NOMO-1 (cell line): ENCODE measurements at regions not wholly inside any gene's neighbourhood (a gene's known extent, or its start where the extent isn't known, plus 50 kb on each side); places are given as distances from the start of the nearest gene placed in this dataset.
"Not testable (repeated sequence)": the region's sequence is repeated elsewhere in the genome, so short reads cannot be mapped to it uniquely, and the experiment has no call there.

Source experiments
- DNase-seq, 2 experiments: peaks; one replicate each; lab custom pipeline; 2025; ENCODE audit not compliant: unreplicated experiment in 2 of 2; lab: John Stamatoyannopoulos, UW

DNA sequence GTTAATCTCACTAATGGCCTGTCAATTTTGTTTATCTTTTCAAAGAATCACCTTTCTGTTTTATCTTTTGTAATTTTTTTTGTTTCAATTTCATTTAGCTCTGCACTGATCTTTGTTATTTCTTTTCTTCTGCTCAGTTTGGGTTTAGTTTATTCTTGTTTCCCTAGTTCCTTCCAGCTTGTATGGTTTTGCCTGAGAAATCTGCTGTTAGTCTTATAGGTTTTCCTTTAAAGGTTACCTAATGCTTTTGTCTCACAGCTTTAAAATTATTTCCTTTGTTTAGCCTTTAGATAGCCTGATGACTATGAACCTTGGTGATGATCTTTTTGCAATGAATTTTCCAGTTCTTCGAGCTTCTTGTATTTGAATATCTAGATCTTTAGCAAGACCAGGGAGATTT lies 1869.8 kb upstream of the PCDH20 start:
- no peak for DNase-seq

GRCh38 chr13:63279136-63279535 lies 1863.5 kb upstream of the PCDH20 start:
- DNase-seq = no peak

DNA sequence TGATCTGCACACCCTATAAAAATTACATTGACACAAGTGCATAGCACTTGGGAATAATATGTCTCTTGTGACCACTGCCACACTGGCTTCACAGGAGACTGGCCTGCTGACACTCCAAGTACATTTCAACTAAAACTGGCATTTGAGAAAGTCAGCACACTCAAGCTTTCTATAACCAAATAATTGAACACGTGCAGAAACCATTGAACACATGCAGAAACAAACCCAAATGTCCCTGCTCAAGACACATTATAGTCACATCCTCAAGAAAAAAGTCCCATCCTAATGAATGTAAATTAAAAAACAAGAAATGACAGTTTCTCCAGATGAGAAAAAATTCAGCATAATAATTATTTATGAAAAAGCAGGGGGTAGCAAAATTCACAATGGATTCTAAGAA lies 1859.1 kb upstream of the PCDH20 start:
- no peak for DNase-seq

- DNase-seq = no peak
Observed at GRCh38 chr13:63249411-63250187, 1834.0 kb upstream of the PCDH20 start.

GRCh38 chr13:63236667-63237396 lies 1821.2 kb upstream of the PCDH20 start:
- not testable (repeated sequence) for DNase-seq

GRCh38 chr13:63218596-63218995 lies 1802.9 kb upstream of the PCDH20 start:
- not testable (repeated sequence) for DNase-seq

GRCh38 chr13:63209330-63210017 lies 1793.8 kb upstream of the PCDH20 start:
- no peak for DNase-seq

GRCh38 chr13:63208826-63209225 lies 1793.2 kb upstream of the PCDH20 start:
- no peak for DNase-seq

DNA sequence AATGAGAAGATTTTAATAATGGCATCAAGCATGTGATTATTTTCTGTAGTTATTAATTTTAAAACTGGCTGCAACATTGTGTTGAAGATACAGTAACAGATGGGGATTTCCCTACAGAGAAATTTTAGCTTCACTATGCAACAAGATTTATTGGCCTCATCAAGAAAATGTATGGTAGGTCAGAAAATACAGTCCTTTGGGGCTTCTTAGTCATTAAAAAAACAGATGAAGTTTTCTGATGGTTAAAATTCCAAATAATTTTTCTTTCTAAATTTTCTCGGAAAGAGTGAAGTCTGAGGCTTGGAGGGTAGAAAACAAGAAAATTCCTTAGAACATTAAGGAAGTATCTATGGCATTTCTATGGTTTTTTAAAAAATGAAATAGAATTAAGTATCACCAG lies 1790.8 kb upstream of the PCDH20 start:
- DNase-seq = no peak

DNA sequence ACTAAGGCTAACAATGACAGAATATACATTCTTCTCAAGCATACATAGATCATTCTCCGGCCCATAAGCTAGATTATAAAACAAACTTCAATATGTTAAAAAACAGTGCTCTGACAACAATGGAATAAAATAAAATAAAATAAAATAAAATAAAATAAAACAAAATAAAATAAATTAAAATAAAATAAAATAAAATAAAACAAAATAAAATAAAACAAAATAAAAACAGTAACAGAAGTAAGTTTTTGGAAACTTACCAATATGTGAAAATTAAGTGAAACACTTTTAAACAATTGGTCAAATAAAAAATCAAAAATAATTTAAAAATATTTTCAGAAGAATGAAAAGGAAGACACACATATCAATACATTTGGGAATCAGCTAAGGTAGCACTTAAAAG lies 1785.8 kb upstream of the PCDH20 start:
- no peak for DNase-seq

DNA sequence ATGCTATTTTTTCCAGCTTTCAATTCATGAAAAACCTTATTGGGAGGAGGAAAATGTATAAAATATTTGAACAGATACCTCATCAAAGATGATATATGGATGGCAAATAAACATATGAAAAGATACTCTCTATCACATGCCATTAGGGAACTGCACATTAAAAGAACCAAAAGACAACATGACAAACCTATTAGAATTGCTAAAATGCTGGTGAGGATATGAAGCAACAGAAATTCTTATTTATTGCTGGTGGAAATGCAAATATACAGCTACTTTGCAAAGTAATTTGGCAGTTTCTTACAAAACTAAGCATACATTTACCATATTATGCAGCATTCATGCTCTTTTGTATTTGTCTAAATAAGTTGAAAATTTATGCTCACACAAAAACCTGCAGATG lies 1783.9 kb upstream of the PCDH20 start:
- no peak for DNase-seq

DNA sequence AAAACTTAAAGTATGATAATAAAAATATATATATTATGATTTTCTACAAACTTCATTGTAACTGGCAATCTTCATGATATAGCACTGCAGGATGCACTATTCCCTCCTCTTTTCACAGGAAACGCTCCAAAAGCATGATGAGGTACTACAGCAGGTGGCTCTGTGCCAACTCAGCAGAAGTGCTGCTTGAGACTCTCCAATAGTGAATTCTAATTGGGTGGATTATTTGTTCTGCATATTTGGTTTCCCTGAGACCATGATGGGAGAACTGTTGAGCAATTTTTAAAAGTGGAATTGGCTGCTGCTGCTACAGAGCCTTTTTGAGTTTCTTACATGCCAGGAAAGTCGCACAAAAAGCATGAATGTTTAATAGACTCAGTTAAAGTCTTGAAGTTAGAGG lies 1782.4 kb upstream of the PCDH20 start:
- no peak for DNase-seq

DNA sequence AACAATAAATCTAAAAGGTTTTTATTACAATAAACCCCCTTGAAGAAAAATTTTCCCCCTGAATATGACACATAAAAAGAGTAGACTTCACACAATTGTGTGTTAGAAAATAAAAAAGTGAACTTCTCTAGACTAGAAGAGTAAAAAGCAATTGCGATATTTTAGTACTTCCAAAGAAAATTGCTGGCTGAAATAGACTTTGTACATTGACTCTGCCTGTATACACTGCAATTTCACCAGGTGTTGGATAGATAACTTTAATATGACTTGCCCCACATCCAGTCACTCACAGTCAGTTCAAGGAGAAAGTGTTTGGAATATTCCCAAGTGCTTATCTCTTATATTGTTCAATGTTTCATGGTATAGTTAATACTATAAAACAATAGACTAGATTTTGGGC lies 1780.1 kb upstream of the PCDH20 start:
- no peak for DNase-seq

DNA sequence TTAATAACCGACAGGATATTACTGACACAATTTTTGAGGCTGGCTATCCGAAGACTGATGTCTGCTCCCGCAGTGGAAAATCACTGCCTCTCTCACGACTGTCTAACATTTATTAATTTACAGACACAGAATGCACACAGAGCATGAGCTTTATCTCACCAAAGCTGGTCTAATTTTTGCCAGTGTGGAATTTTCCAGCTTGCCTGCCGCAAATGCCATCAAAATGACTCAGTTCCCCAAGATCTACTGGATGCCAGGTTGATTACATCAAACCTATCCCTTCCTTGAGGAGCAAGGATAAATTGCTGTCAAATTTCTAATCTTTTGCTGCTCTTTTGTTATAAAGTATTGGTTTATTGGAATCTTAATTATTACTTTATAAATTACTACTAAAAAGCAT lies 1775.1 kb upstream of the PCDH20 start:
- no peak for DNase-seq

GRCh38 chr13:63190219-63190618 lies 1774.6 kb upstream of the PCDH20 start:
- no peak for DNase-seq

GRCh38 chr13:63189712-63190111 lies 1774.1 kb upstream of the PCDH20 start:
- no peak for DNase-seq

DNA sequence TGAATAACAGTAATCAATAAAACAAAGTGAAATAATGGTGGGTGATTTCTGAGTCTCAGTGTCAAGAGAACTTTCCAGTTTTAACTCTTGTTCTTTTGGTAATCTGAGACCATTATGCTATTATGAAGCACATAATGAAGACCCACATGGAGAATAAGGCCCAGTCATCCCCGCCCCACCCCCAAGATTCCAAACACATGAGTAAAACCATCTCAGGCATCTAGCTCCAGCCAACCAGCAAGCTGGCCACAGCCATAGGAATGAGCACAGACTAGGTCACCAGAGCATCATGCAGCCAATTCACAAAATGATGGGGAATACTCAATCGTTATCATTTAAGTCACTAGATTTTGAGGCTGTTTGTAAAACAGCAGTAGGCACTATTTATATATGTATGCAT lies 1769.0 kb upstream of the PCDH20 start:
- no peak for DNase-seq

DNA sequence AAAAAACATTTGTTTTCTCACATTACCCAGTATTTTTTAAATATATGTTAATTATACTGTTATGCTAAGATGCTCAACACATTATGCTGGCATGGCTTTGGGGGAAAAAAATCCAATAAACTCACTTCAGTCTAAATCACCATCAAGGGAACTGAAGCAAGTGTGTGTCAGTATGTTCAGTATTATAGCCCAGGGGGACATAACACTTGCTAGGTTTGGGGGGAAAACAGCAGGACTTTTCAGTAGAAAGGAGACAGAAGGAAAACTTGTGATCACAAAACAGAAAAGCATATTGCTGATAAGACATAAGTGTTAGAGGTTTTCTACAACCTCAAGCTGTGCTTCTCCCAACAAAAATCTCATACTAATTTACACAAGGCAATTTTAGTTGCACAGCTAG lies 1759.9 kb upstream of the PCDH20 start:
- no peak for DNase-seq

DNA sequence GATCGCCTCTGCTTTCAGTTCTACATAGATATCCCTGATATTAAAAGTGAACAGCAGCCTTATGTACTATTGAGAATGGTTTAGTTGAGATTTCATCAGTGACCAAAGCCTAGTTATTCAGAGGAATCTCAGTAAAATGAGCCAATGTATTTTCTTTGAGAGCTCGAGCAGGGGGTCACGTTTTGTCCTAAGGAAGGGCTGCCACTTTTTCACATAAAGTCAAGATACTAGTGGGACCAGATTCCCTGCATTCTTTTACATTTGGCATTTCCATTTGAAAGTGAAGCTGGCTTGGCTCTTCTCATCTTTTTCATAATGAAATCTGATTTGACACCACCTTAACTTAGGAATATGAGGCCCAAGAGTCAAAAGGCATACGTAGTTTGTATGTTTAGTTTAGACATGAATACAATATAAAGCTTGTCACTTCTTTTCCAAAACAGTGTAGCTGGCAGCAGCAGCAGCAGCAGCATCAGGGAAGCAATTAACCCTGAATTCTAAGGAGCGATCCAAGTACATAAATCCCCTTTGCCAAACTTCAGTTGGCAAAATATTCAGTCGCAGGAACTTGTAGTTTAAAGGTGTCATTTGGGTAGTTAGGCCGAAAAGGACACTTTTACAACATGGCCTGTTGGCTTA lies 1752.2 kb upstream of the PCDH20 start:
- no peak for DNase-seq

- no peak for DNase-seq
Observed at GRCh38 chr13:63166345-63166744, 1750.7 kb upstream of the PCDH20 start.

- no peak for DNase-seq
Observed at GRCh38 chr13:63163903-63164302, 1748.3 kb upstream of the PCDH20 start.
